Heart right ventricle (tissue), 16 donors: ENCODE measurements at regions not wholly inside any gene's neighbourhood (a gene's known extent, or its start where the extent isn't known, plus 50 kb on each side); places are given as distances from the start of the nearest gene placed in this dataset.

Experiments
- ATAC-seq, 8 donors: fragments of 200-7000 bp; cut with Tn5 transposase; one replicate each; pipeline ENCODE4 v1.9.1; 2020; ENCODE audit warnings: mild to moderate bottlenecking in 8 of 8, moderate library complexity in 8 of 8, moderate number of reproducible peaks in 1 of 8
- DNase-seq, 2 donors: peaks; one replicate each; pipeline ENCODE4 v3.0.0-alpha.2; 2020
- H3K27ac ChIP-seq, 10 donors: fragments of 200-600 bp; sonication (generic) in 2 of 10; one replicate each; pipeline versions ENCODE4 v1.5.0 to v1.8.0; 2020 to 2022; ENCODE audit warnings: mild to moderate bottlenecking in 3 of 10
- H3K27me3 ChIP-seq, 7 donors: fragments of 200-600 bp; one replicate each; pipeline ENCODE4 v1.8.0; 2021 to 2022; ENCODE audit warnings: mild to moderate bottlenecking in 2 of 7
- H3K36me3 ChIP-seq, 9 donors: fragments of 200-600 bp; sonication (generic) in 1 of 9; one replicate each; pipeline versions ENCODE4 v1.5.0 to v1.8.0; 2020 to 2022; ENCODE audit warnings: mild to moderate bottlenecking in 2 of 9
- H3K4me1 ChIP-seq, 9 donors: fragments of 200-600 bp; sonication (generic) in 1 of 9; one replicate each; pipeline versions ENCODE4 v1.5.0 to v1.8.0; 2020 to 2022; ENCODE audit warnings: mild to moderate bottlenecking in 4 of 9
- H3K4me3 ChIP-seq, 10 donors: fragments of 200-600 bp; sonication (generic) in 2 of 10; one replicate each; pipeline versions ENCODE4 v1.5.0 to v1.8.0; 2020 to 2022; ENCODE audit warnings: mild to moderate bottlenecking in 7 of 10, moderate library complexity in 2 of 10
- H3K9me3 ChIP-seq, 11 donors: fragments of 200-600 bp in 10 of 11; sonication (generic) in 2 of 11; one replicate each; pipeline versions ENCODE4 v1.5.0 to v1.8.0; 2013 to 2022; ENCODE audit warnings: mild to moderate bottlenecking in 2 of 11, control low read depth in 1 of 11, moderate library complexity in 1 of 11
- WGBS, 2 donors: extraction: QIAGEN DNeasy Blood & Tissue Kit; methylation state at CpG; one replicate each; pipeline ENCODE4 v1.1.7; 2013; ENCODE audit warnings: inconsistent platforms in 1 of 2; 5-methylcytosine and 5-hydroxymethylcytosine counted together
- intact Hi-C, 10 donors: fragments of 100-400 bp; cut with DNase I; formaldehyde crosslinking; loops; one replicate each; pipeline versions ENCODE4 v1.11.1 to v1.14.2; 2022
- TF ChIP-seq, protein P1 (sequence below), 9 donors: fragments of 200-600 bp; sonication (generic) in 2 of 9; IDR thresholded peaks; one replicate each; pipeline versions ENCODE4 v1.5.0 to v1.8.0; 2021 to 2022; ENCODE audit warnings: antibody characterized with exemption in 9 of 9, mild to moderate bottlenecking in 5 of 9, moderate library complexity in 1 of 9
- donor health status: Arrhythmogenic right ventricular cardiomyopathy.
- donor health status: ischemic (EF 13 %, LVEDD 7.1; RV severe dilation, severe dysfunction).
- donor health status: healthy with polysubstance abuse.
- donor health status: DM: no; HTN: yes; CAD: no.
- donor health status: DM: no; HTN: no; CAD: no.
- donor health status: ischemic (EF 25% LVEDD 6.9; RV normal size, moderate dysfunction).
- donor health status: ischemic (EF 25% LVEDD 5.7; RV mildly dilated, moderate dysfunction).
- donor health status: healthy.
- donor health status: DM: yes; HTN: yes; CAD: no.
- donor health status: Ischemic cardiomyopathy.
- donor health status: ischemic (EF 35%, LVEDD 5.7; RV mildly dilated, moderate dysfunction).
- donor health status: nonischemic (EF 11% LVEDD 7.7; RV severe dilation, severe dysfunction).
- donor health status: DM: yes; HTN: yes; CAD: no.
- donor health status: PGD.
- donor health status: ischemic (EF 29% LVEDD 5.4; RV normal size, mild dysfunction).
- donor health status: nonischemic (EF 23%, LVEDD 6.1; RV moderate dilation, normal function).

DNA sequence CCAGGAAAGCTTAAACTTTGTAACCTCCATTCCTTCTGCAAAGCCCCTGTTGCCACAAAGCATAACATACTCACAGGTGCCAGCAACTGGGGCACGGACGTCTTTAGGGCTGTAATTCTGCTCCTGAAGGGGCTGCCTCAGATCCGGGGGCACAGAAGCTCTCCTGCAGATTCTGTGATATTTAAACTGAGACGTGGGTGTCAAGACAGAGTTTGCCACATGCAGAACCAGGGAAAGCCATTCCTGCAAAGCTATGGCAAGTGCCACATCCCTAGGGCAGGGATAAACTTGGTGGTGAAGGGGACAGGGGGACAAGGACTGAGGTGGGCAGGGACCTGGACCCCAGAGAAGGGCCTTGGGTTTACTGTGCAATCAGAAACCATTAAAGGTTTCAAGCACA lies 247.2 kb downstream of the EIPR1 start:
- TF ChIP-seq, protein P1, sequence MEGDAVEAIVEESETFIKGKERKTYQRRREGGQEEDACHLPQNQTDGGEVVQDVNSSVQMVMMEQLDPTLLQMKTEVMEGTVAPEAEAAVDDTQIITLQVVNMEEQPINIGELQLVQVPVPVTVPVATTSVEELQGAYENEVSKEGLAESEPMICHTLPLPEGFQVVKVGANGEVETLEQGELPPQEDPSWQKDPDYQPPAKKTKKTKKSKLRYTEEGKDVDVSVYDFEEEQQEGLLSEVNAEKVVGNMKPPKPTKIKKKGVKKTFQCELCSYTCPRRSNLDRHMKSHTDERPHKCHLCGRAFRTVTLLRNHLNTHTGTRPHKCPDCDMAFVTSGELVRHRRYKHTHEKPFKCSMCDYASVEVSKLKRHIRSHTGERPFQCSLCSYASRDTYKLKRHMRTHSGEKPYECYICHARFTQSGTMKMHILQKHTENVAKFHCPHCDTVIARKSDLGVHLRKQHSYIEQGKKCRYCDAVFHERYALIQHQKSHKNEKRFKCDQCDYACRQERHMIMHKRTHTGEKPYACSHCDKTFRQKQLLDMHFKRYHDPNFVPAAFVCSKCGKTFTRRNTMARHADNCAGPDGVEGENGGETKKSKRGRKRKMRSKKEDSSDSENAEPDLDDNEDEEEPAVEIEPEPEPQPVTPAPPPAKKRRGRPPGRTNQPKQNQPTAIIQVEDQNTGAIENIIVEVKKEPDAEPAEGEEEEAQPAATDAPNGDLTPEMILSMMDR (IDR thresholded peaks at IDR 0.05), result no peak
- intact Hi-C loops, result no loop called here
- peaks cover 0 to 16% (median 0%) of the 10 kb centered on the region in 9 donors for H3K4me1 ChIP-seq
- ATAC-seq (no peak), DNase-seq (no peak)
- H3K27me3 ChIP-seq, result peaks cover 0 to 21% (median 8%) of the 10 kb centered on the region in 7 donors
- H3K9me3 ChIP-seq, result peaks cover 0 to 12% (median 0%) of the 10 kb centered on the region in 11 donors
- no peaks in the 10 kb centered on the region for H3K36me3 ChIP-seq
- WGBS, 2 donors, result 82 to 84% methylated on average over 4 of the region's 4 CpGs
- no peak overlapping the region for H3K27ac ChIP-seq
- no peak overlapping the region for H3K4me3 ChIP-seq

DNA sequence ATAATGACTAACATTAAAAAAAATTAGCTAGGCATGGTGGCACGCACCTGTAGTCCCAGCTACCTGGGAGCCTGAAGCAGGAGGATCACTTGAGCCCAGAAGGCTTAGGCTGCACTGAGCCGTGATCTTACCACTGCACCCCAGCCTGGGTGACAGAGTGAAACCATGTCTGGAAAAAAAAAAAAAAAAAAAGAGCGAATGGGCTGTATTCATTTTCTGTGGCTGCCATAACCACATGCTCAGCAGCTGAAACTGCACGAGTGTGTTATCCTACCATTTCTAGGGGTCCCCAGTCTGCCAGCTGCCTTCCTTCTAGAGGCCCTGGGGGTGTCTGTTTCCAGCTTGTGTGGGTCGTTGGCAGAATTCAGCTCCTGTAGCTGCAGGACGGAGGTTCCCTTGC lies 247.8 kb downstream of the EIPR1 start:
- intact Hi-C loops, result no loop called here
- peaks cover 0 to 21% (median 8%) of the 10 kb centered on the region in 7 donors for H3K27me3 ChIP-seq
- DNase-seq (no peak), ATAC-seq (no peak)
- peaks cover 0 to 11% (median 0%) of the 10 kb centered on the region in 11 donors for H3K9me3 ChIP-seq
- no peaks in the 10 kb centered on the region for H3K36me3 ChIP-seq
- H3K27ac ChIP-seq, result no peak overlapping the region
- H3K4me3 ChIP-seq, result no peak overlapping the region
- 86 to 90% methylated on average over 6 of the region's 6 CpGs for WGBS, 2 donors
- TF ChIP-seq, protein P1 (IDR thresholded peaks at IDR 0.05), result no peak
- H3K4me1 ChIP-seq, result peaks cover 0 to 16% (median 0%) of the 10 kb centered on the region in 9 donors

DNA sequence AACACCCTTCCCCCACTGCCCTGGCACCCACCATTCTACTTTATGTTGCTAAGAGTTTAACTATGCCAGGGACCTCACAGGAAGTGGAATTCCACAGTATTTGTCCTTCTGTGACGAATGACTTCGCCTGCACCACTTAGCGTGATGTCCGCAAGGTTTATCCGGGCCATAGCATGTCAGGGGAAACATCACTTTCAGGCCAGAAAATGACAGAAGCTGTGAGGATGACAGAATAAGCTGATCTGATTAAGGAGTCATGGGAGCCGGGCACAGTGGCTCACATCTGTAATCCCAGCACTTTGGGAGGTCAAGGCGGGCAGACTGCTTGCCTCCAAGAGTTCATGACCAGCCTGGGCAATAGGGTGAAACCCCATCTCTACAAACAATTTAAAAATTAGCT lies 248.8 kb downstream of the EIPR1 start:
- Histone ChIP-seq H3K4me3 (no peak overlapping the region), H3K36me3 (no peaks in the 10 kb centered on the region), H3K9me3 (peaks cover 0 to 4% (median 0%) of the 10 kb centered on the region in 11 donors), H3K27me3 (peaks cover 0 to 21% (median 8%) of the 10 kb centered on the region in 7 donors), H3K4me1 (peaks cover 0 to 16% (median 0%) of the 10 kb centered on the region in 9 donors), H3K27ac (no peak overlapping the region)
- DNase-seq (no peak), ATAC-seq (no peak)
- WGBS, 2 donors, result 93 to 97% methylated on average over 7 of the region's 7 CpGs
- intact Hi-C loops, result no loop called here
- TF ChIP-seq, protein P1 (IDR thresholded peaks at IDR 0.05), result no peak

DNA sequence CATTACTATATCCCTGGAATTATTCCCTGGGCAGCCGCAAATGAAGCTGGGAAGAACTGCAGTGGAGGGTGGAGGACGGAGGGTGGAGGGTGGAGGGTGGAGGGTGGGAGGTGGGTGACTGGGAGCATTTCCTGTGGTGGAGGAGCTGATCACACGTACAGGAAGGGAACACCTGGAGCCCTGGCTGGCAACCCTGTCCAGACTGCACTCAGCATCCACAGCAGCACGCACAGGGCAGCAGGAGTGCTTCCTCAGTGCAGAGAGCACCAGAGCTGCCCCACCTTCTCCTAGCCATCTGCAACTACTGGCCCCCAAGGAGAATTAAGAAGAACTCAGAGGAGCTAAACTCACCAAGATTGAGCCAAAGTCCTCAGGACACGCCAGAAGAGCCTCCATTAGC lies 249.9 kb downstream of the EIPR1 start:
- peak overlapping the region in 2 of 10 donors; percentile 25 to 44 for H3K27ac ChIP-seq
- WGBS, 2 donors, result 41 to 60% methylated on average over 5 of the region's 5 CpGs
- no peak for DNase-seq
- peaks cover 0 to 16% (median 0%) of the 10 kb centered on the region in 9 donors for H3K4me1 ChIP-seq
- no peaks in the 10 kb centered on the region for H3K36me3 ChIP-seq
- peaks cover 0 to 21% (median 7%) of the 10 kb centered on the region in 7 donors for H3K27me3 ChIP-seq
- H3K9me3 ChIP-seq, result no peaks in the 10 kb centered on the region
- intact Hi-C loops, result no loop called here
- TF ChIP-seq, protein P1 (IDR thresholded peaks at IDR 0.05), result no peak
- H3K4me3 ChIP-seq, result peak overlapping the region in 1 of 10 donors; percentile 27
- peak in 4 of 8 donors; percentile 16 to 45 (median 38) for ATAC-seq
